AG08396 (cell line): ENCODE measurements at regions not wholly inside any gene's neighbourhood (a gene's known extent, or its start where the extent isn't known, plus 50 kb on each side); places are given as distances from the start of the nearest gene placed in this dataset.

Source experiments
- DNase-seq: peaks from one replicate; pipeline ENCODE4 v3.0.0; 2012; ENCODE audit warnings: low spot score, mixed read lengths

DNA sequence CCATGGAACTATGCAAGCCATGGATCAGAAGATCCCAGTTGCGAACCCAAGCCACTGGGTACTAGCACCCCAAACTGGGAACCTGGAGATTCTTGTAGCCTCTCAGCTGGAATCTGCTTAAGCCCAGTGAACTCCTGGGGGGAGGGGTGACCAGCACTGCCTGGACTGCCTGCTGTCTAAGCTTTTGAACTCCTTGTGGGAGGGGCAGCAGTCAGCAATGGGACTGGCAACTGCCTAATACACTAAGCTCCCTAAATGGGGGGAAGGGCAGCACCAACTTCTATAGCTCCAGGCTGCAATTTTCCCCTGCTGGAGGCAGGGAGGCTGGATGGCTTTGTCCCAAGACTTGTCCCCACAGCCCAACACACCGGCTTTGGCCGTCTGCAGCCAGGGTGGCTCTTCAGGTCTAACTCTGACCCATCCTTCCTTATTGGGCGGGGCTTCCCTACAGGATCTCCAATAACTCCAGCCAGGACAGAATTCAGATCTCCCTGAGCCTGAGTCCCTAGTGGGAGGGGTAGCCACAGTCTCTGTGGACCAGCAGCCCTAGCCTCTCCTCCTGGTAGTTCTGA lies 485.1 kb downstream of the SOX5 start:
- no peak for DNase-seq

DNA sequence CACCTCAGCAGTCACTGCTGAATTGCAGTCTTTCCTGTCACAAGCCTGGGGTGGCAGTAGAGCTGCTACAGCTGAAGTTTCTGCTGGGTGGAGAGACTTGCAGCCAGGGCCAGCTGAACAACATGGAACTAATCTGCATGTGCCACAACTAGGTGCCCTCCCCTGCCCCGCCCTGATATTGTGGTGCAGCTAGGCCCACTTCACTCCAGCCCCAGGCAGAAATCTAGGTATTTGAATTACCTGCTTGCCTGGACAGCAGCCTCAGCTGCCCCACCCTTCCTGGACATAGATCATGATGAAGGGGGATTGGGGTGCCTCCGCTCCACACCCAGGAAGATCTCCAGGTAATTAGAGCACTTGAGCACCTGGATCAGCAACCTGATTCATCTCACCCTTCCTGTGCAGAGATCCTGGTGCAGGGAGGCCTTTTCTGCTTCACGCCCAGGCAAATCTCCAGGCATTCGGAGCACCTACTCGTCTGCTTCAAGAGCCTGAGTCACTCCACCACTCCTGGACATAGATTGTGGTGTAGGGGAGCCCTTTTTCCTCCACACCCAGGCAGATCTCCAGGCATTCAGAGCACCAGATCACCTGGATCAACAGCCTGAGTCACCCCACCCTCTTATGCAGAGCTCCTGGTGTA lies 477.0 kb downstream of the SOX5 start:
- DNase-seq: no peak

DNA sequence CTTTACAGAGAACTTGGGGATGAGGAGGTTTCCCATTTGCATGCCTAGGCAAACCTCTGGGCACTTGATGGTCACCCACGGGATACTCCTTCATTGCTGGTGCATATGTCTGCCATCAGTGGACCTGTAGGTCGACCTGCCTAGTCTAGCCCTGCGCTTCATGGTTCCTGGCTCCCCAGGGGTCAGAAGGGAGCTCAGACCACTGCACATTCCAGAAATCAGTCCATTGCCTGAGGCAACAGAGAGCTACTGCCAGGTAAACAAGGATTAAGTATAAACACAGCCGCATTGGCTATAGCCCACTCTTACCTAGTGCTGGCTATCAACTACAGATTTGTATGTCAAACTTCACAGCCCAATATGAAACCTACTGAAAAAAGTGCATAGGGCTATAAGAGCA lies 476.4 kb downstream of the SOX5 start:
- no peak for DNase-seq

DNA sequence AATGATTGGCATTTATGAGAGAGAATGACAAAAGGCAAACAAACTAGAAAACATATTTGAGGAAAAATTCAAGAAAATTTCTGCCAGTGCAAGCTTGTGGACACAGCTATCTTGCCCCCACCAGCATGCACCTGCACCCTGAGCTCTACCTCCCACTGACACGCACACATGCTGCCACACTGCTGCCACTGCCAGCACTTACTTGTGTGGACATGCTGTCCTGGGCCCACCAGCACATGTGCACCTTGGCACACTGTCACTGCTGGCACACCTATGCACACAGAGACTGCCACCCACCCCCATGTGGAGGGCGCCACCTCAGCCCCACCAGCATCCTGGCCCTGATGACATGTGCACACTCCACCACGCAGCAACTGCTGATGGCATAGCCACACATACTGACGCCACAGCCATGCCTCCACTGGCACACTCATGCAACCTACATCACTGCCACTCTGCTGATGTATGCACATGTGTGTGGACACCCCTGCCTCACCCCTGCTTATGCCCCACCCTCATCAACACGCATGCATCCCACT lies 475.0 kb downstream of the SOX5 start:
- DNase-seq: no peak
